ENCODE measurements at regions not wholly inside any gene's neighbourhood (a gene's known extent, or its start where the extent isn't known, plus 50 kb on each side); places are given as distances from the start of the nearest gene placed in this dataset.

DNA sequence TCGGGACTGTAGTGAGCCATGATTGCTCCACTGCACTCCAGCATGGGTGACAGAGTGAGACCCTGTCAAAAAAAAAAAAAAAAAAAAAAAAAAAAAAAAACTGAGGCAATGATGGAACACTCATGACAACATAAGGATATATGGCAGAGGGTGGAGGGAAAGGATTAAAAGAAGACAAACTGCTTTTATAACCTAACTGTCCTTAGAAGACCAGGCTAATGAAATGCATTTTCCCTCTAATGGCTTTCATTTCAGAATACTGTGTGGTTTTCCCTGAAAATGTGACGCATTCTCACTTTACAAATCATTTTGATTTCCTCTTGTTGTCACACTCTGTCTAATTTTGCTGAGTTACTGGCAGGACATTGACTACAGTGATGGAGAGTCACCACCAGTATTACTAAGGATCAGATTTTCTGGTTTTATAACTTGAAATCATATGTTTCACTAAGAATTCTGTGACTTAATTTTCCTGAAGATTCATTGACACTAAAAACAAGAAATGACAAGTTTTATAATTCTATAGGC is 137.6 kb upstream of the SSTR1 start:
- no peak for TF ChIP-seq POLR2A (IDR thresholded peaks at IDR 0.05)
- TF ChIP-seq, protein P1, sequence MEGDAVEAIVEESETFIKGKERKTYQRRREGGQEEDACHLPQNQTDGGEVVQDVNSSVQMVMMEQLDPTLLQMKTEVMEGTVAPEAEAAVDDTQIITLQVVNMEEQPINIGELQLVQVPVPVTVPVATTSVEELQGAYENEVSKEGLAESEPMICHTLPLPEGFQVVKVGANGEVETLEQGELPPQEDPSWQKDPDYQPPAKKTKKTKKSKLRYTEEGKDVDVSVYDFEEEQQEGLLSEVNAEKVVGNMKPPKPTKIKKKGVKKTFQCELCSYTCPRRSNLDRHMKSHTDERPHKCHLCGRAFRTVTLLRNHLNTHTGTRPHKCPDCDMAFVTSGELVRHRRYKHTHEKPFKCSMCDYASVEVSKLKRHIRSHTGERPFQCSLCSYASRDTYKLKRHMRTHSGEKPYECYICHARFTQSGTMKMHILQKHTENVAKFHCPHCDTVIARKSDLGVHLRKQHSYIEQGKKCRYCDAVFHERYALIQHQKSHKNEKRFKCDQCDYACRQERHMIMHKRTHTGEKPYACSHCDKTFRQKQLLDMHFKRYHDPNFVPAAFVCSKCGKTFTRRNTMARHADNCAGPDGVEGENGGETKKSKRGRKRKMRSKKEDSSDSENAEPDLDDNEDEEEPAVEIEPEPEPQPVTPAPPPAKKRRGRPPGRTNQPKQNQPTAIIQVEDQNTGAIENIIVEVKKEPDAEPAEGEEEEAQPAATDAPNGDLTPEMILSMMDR (IDR thresholded peaks at IDR 0.05) = no peak
- TF ChIP-seq POLR2AphosphoS5 (IDR thresholded peaks at IDR 0.05) = no peak
- no peak for TF ChIP-seq EP300 (IDR thresholded peaks at IDR 0.05)
